Gastroesophageal sphincter (tissue), 3 donors: ENCODE measurements at regions not wholly inside any gene's neighbourhood (a gene's known extent, or its start where the extent isn't known, plus 50 kb on each side); places are given as distances from the start of the nearest gene placed in this dataset.

Source experiments
- CTCF ChIP-seq, 4 experiments: fragments of 200-600 bp in 2 of 4; fragments of 450-650 bp in 2 of 4; sonication (generic) in 1 of 4; IDR thresholded peaks; one replicate each; pipeline ENCODE4 v1.5.1; 2017 to 2019; ENCODE audit warnings: antibody characterized with exemption in 4 of 4, mild to moderate bottlenecking in 2 of 4, moderate library complexity in 2 of 4
- EP300 ChIP-seq: sonication (generic); formaldehyde crosslinking; IDR thresholded peaks from one replicate; pipeline ENCODE4 v1.6.1; 2017; ENCODE audit warnings: antibody characterized with exemption, mild to moderate bottlenecking
- POLR2A ChIP-seq, 2 donors: fragments of 450-650 bp; IDR thresholded peaks; one replicate each; pipeline ENCODE4 v1.6.1; 2017; ENCODE audit warnings: antibody characterized with exemption in 2 of 2, mild to moderate bottlenecking in 2 of 2, moderate library complexity in 1 of 2

GRCh38 chr18:59994357-59994756 lies 94.6 kb downstream of the PMAIP1 start:
- no peak for TF ChIP-seq EP300
- no peak for TF ChIP-seq CTCF (IDR thresholded peaks at IDR 0.05)
- TF ChIP-seq POLR2A (IDR thresholded peaks at IDR 0.05): no peak
